Astrocyte of the spinal cord (primary cell): ENCODE measurements at regions not wholly inside any gene's neighbourhood (a gene's known extent, or its start where the extent isn't known, plus 50 kb on each side); places are given as distances from the start of the nearest gene placed in this dataset.

Source experiments
- DNase-seq: peaks from one replicate; pipeline ENCODE4 v3.0.0; 2011; ENCODE audit warnings: low read depth, low spot score
- H3K4me3 ChIP-seq: 2 replicates; pipeline ENCODE4 v1.5.1; 2011; ENCODE audit warnings: low read depth, mild to moderate bottlenecking, low read length, moderate library complexity
- in situ Hi-C: cut with HindIII; loops from 2 replicates; pipeline ENCODE4 v1.10.0; 2017; ENCODE audit warnings: low sequenced_read_pairs
- TF ChIP-seq, protein P1 (sequence below): IDR thresholded peaks from 2 replicates; pipeline ENCODE4 v1.5.1; 2012; ENCODE audit warnings: low read depth, mild to moderate bottlenecking, low read length, inconsistent platforms

DNA sequence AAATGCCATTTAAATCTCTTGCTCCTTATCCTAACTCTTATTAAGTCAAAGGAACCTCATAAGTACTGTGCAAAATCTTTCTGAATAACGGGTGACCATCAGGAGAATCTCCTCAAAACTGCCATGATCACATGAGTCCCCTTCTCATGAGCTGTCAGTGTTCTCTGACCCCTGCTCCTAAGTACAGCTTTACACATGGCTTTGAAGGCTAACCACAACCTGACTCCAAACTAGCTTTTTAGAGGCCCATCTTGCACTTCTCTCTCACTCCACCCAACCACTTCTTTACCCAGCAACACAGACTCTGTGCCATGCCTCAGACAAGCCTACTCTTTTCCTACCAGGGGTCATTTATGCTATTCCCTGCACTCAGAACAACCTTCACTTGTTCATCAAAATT, 253.8 kb downstream of the GPD2 start:
- in situ Hi-C loops, result no loop called here
- TF ChIP-seq, protein P1, sequence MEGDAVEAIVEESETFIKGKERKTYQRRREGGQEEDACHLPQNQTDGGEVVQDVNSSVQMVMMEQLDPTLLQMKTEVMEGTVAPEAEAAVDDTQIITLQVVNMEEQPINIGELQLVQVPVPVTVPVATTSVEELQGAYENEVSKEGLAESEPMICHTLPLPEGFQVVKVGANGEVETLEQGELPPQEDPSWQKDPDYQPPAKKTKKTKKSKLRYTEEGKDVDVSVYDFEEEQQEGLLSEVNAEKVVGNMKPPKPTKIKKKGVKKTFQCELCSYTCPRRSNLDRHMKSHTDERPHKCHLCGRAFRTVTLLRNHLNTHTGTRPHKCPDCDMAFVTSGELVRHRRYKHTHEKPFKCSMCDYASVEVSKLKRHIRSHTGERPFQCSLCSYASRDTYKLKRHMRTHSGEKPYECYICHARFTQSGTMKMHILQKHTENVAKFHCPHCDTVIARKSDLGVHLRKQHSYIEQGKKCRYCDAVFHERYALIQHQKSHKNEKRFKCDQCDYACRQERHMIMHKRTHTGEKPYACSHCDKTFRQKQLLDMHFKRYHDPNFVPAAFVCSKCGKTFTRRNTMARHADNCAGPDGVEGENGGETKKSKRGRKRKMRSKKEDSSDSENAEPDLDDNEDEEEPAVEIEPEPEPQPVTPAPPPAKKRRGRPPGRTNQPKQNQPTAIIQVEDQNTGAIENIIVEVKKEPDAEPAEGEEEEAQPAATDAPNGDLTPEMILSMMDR, result no peak
- H3K4me3 ChIP-seq, result no peak overlapping the region
- no peak for DNase-seq

GRCh38 chr2:156691014-156691413, 254.8 kb downstream of the GPD2 start:
- no peak overlapping the region for H3K4me3 ChIP-seq
- in situ Hi-C loops, result no loop called here
- TF ChIP-seq, protein P1, result no peak
- no peak for DNase-seq

DNA sequence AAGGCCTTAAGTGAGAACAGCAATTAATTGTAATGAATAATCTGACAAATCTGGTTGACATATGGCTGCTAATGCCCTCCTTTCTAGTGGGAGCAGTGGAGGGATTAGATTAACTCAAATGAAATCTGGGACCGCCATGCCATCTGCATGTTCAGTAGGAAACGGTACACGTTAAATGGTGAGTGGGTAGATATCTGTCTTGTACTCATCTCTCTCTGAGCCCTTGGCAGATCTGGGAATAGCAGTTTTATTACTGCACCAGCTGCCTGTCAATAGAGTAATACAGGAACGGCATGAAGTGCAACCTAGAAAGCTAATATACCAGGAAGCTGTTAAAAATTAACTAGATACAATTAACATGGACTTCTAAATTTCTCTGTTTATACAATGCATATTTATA, 258.8 kb downstream of the GPD2 start:
- TF ChIP-seq, protein P1, result no peak
- in situ Hi-C loops, result no loop called here
- H3K4me3 ChIP-seq, result no peak overlapping the region
- no peak for DNase-seq

DNA sequence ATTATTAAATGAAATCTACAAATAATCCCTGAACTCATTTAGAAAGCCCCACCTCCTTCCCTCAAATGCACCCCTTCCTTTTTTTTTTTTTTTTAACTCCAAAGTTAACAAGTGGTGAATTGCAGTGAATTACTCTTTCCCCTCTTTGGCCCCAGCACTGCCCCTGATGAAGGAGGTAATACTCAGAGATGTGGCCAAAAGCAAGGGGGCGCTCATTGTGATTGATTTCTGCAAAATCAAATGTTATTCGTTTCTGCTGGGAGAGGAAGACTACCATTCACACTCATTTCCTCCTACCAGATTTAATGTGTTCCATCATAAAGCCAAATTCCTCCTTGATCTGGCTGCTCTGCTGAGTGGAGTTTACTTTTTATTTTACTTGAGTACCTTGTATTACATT, 259.4 kb downstream of the GPD2 start:
- TF ChIP-seq, protein P1, result no peak
- no peak for DNase-seq
- H3K4me3 ChIP-seq, result no peak overlapping the region
- in situ Hi-C loops, result no loop called here

DNA sequence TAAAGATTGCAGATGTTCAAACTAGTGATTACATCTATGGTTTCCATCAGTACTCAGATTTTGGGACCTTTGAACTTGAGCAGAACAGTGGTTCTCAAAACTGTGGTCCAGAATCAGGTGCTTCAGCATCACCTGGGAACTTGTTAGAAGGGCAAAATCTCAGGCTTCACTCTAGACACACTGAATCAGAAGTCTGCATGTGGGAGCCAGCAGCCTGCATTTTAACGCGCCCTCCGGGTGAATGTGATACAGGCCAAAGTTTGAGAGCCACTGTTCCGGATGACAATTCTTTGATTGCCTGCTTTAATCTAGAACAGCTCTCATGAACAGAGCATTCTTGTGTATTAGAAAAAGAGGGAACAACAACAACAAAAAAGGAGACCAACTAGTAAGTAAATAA, 261.7 kb downstream of the GPD2 start:
- no peak overlapping the region for H3K4me3 ChIP-seq
- TF ChIP-seq, protein P1, result no peak
- in situ Hi-C loops, result no loop called here

DNA sequence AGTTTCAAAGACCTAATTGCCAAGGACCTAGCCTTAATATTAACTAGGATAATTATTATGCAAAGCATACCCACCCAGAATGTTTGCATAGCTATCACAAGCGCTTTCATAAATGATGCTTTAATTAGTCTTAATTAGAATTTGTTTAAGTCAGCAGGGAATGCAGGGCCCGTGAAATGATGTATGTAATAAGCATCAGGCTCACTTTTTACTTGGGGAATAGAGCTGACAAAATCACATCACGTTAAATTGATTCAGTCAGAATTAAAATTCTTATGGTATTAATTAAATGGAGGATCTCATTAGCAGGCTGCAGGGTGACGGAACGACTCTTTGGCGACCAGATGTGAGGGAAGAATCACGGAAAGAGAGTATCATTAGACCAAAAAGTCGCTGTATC, 264.5 kb downstream of the GPD2 start:
- DNase-seq, result no peak
- in situ Hi-C loops, result no loop called here
- H3K4me3 ChIP-seq, result no peak overlapping the region
- TF ChIP-seq, protein P1, result no peak

More for the DNA sequence above, 261.7 kb downstream of the GPD2 start:
- DNase-seq, result no peak

GRCh38 chr2:156702541-156702940, 266.4 kb downstream of the GPD2 start:
- in situ Hi-C loops, result no loop called here

More at GRCh38 chr2:156702541-156702940, 266.4 kb downstream of the GPD2 start:
- H3K4me3 ChIP-seq, result no peak overlapping the region
- no peak for DNase-seq
- TF ChIP-seq, protein P1, result no peak
